GM21576 (cell line): ENCODE measurements at regions not wholly inside any gene's neighbourhood (a gene's known extent, or its start where the extent isn't known, plus 50 kb on each side); places are given as distances from the start of the nearest gene placed in this dataset.
"Not testable (repeated sequence)": the region's sequence is repeated elsewhere in the genome, so short reads cannot be mapped to it uniquely, and the experiment has no call there.

Source experiments
- ATAC-seq: cut with Tn5 transposase; IDR thresholded peaks from one replicate; pipeline ENCODE4 v1.9.1; 2021; ENCODE audit warnings: mild to moderate bottlenecking, moderate library complexity; ENCODE audit not compliant: unreplicated experiment

DNA sequence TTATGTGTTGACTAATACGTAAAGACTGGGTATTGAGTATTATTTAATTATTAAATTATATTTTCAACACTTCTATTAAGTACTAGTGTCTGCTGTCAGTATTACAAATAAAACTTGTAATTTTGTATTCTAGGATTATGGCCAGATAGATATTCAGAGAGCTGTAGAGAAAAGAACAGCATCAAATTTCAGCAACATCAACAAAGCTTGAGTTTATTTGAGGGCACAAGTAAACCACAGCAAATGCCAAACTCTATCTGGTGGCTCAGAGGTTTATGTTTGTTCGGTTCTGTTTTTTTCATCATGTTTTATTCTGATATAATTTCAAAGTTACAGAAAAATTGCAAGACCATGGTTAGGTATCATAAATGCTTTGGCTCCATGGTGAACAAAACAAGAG, 1530.5 kb downstream of the PCDH18 start:
- no peak for ATAC-seq

DNA sequence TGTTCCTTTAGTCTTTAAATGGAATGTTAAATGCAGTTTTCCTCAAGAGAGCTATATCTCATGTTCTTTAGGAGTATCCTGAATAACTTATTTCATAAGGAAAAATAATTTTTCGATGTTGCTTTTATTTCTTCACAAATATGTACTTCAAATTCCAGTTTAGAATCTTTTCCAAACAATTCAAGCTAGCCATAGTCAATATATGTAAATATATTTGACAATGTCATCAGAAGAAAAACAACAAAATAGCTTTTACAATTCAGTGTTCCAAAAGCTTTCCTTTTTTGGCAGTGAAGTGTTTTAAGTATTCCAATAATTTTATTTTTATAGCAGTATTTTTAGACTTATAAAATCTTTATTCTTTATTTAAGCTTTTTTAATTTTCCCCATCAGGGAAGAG, 1532.0 kb downstream of the PCDH18 start:
- no peak for ATAC-seq

GRCh38 chr4:135994360-135994759, 1537.9 kb downstream of the PCDH18 start:
- ATAC-seq, result no peak

DNA sequence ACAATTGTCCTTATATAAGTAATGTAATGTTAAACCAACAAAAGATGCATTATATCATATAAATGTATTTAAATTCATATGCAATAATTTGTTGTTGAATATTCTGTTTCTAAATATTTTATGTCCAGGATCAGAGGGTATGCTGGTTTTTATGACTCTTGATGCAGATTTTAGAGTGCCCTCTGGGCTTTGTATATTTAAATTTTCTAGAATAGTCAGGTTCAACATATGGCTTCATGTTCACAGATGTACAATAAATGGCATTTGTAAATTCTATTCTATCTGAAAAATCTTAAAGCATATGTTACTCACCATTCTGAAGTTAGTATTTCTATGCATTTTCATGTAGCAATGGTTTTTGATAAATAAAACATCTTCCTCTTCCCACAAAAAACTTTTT, 1555.4 kb downstream of the PCDH18 start:
- no peak for ATAC-seq

GRCh38 chr4:135966936-135967335, 1565.4 kb downstream of the PCDH18 start:
- ATAC-seq, result no peak

GRCh38 chr4:135963009-135963408, 1569.3 kb downstream of the PCDH18 start:
- no peak for ATAC-seq

DNA sequence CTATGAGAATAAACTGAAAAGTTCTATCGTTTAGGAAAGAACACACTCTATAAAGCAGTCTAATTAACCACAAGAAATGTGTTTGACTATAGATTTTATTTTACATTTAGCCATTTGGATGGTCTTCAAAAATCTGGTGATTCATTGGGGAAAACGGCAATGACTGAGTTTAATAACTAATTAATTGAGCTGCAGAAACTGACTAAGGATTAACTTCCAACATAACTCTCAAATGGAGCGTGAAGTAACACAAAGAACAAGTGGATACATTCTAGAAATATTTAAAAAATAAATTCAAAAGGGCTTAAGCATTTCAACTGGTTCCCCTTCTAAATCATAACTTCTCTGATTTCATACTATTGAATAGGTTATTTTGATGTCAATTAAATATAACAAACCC, 1582.4 kb downstream of the PCDH18 start:
- ATAC-seq, result no peak

GRCh38 chr4:135948797-135949196, 1583.5 kb downstream of the PCDH18 start:
- no peak for ATAC-seq

GRCh38 chr4:135941671-135942070, 1590.6 kb downstream of the PCDH18 start:
- ATAC-seq, result no peak

DNA sequence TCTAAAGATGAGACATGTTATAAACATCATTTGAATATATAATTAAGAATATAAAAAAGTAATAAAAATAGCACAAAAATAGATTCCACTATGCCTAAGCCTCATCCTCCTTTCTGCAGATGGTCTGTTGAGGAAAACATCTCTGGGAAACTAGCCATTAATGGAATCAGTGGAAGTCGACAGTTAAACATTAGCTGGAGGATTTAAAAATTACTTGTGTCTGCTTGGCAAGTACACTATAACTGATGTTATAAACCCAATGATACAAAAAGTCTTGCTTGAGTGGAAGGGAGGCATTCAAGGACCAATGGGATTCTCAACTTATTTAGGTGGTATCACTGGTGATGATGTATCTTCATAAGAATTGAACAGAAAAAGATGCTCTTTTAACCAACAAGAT, 1598.3 kb downstream of the PCDH18 start:
- ATAC-seq, result no peak

DNA sequence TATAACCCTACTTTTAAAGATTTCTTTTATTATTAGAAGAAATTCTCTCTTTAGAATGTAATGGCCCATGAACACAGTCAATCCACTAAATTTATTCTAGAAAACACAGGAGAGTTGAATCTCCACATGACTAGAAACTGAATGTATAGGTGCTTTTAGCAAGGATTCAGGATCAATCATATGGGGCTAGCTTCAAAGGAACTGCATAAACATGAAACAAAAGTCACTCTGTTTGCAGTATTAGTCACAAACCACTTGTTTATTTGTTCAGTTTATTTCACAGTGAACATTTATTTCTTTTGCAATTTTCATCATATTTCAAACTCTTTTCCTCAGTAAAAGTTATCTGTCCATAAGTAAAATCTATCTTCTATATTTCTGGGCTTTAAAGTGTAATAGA, 1604.6 kb downstream of the PCDH18 start:
- no peak for ATAC-seq

DNA sequence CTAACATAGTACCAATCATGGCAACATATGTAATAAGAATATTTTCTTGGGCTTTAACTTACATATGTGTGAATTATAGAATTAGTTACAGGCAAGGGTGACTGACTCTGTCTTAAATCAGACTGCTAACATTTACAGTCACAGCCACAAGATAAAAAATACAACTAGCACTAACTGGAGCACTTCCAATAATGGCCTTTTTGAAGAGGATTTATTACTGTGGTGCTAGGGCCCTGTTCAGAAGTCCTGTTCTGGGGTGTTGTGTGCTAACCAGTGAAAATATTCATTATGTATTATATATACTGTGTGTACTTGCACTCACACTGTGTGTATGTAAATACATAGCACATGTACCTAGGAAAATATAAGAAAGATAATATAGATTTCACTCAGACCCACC, 1611.2 kb downstream of the PCDH18 start:
- ATAC-seq, result no peak

GRCh38 chr4:135917011-135917410, 1615.3 kb downstream of the PCDH18 start:
- no peak for ATAC-seq

DNA sequence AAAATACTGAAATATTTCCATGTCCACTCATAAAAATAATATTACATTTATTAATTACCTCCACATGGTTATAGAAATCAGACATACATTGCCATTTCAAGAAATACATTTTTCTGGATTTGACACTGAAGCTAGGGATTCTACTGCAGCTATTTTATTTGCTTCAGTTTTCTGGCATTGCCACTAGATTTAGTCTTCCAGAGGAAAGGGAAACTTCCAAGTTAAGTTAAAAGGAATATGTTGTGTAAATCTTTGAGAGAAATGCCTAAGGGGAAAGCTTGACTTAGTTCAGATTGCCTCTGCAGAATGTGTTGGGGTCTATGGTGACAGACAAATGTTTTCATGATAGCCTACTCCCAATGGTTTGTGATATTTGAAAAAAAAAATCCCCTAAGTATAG, 1631.3 kb downstream of the PCDH18 start:
- no peak for ATAC-seq

DNA sequence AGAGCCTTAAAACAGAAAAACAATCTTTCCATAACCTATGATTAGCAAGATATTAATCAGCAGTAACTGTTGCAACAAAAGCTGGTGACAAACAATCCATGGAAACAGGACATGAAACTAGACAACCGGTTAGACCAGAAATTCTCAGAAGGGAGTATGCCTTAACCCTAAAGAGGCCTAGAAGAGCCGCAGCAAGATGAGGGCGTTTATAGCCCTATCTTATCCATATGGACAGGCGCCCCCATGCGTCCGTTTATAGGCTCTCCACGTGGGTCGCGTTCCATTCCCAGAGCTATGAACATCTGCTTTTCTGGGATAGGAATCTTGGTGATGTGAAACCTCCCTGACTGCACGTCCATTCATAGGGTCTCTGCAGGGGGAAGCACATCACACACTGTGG, 1662.7 kb upstream of the PABPC4L start:
- not testable (repeated sequence) for ATAC-seq

GRCh38 chr4:135840781-135841180, 1639.2 kb upstream of the PABPC4L start:
- ATAC-seq, result no peak

- ATAC-seq, result no peak
Measured at GRCh38 chr4:135839712-135840111, 1638.1 kb upstream of the PABPC4L start.

GRCh38 chr4:135838889-135839288, 1637.3 kb upstream of the PABPC4L start:
- no peak for ATAC-seq

- ATAC-seq, result no peak
Measured at GRCh38 chr4:135834471-135834870, 1632.9 kb upstream of the PABPC4L start.

- no peak for ATAC-seq
Measured at GRCh38 chr4:135833529-135833928, 1631.9 kb upstream of the PABPC4L start.

GRCh38 chr4:135824759-135825296, 1623.2 kb upstream of the PABPC4L start:
- no peak for ATAC-seq

- ATAC-seq, result no peak
Measured at GRCh38 chr4:135804785-135805184, 1603.2 kb upstream of the PABPC4L start.

- no peak for ATAC-seq
Measured at GRCh38 chr4:135777361-135777760, 1575.8 kb upstream of the PABPC4L start.

GRCh38 chr4:135775909-135776308, 1574.3 kb upstream of the PABPC4L start:
- ATAC-seq, result no peak
